ENCODE measurements at regions not wholly inside any gene's neighbourhood (a gene's known extent, or its start where the extent isn't known, plus 50 kb on each side); places are given as distances from the start of the nearest gene placed in this dataset.

DNA sequence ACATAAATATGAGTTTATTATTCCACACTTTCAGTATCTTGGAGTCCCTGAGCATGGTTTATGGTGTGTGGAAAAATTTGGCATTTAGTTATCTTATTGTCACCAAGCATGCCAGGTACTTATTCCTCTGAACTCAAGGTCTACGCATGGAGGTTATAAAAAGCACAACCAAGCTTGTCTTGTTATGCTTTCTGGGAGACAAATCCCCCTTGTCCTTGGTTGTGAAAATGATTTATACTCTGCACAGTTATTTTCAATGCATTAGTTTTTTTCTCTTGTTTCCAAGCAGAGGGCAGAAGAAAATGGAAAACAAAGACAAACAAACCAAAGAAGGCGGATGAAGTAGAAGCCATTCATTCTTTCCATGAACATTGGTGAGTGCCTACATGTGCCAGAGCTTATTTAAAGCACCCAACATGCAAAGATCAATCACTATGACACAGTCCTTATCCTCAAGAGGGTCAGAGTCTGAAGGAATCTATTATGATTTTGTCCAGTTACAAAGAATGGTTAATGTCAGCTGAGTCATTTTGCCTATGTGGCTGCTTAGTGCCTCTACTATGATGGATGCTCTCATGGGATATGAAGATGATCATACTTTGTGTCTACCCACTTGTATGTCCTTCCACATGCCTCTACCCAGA lies 323.1 kb downstream of the TENT4A start:
- FAIRE-seq = no peak
- TF ChIP-seq, protein P1, sequence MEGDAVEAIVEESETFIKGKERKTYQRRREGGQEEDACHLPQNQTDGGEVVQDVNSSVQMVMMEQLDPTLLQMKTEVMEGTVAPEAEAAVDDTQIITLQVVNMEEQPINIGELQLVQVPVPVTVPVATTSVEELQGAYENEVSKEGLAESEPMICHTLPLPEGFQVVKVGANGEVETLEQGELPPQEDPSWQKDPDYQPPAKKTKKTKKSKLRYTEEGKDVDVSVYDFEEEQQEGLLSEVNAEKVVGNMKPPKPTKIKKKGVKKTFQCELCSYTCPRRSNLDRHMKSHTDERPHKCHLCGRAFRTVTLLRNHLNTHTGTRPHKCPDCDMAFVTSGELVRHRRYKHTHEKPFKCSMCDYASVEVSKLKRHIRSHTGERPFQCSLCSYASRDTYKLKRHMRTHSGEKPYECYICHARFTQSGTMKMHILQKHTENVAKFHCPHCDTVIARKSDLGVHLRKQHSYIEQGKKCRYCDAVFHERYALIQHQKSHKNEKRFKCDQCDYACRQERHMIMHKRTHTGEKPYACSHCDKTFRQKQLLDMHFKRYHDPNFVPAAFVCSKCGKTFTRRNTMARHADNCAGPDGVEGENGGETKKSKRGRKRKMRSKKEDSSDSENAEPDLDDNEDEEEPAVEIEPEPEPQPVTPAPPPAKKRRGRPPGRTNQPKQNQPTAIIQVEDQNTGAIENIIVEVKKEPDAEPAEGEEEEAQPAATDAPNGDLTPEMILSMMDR (IDR thresholded peaks at IDR 0.05; ENCODE audit: insufficient read depth, missing control alignments) = no peak

DNA sequence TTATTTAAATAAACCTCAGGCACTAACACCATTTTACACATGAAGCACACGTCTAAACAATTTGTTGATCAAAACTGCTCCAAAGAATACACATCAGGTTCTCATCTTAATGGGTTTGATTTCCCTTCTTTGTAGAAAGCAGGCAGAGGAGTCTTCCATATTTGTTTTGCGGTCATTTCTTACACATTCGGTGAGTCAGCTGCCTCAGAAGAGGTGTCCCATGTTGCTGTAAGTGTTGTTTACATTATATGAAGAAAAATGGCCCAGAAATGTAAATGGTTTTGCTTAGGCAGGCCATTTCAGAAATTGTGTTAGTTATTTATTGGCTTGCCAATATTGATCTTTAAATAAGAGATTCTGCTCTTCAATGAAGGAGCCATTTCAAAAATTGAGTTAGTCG lies 325.8 kb downstream of the TENT4A start:
- TF ChIP-seq, protein P1 (IDR thresholded peaks at IDR 0.05; ENCODE audit: insufficient read depth, missing control alignments) = no peak
- FAIRE-seq = no peak

More for the DNA sequence above, 323.1 kb downstream of the TENT4A start:
- no peak for DNase-seq (ENCODE audit: insufficient read length, low spot score)

DNA sequence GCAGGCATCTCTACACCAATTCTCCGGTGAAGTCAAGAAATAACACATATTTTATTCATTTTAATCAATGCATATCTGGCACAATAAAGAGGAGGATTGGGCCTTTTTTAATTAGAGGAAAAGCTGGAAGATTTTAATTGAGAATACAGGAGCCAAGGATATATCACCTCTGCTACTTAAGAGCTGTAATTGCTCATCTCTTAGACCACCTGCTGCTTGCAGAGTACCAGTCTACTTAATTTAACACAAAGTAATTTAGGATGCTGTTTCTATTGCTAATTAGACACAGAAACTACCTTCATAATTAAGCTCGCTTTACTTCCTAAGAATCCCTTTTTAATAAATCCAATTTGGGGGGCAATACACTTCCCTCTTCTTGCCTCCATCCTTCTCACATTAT lies 326.9 kb downstream of the TENT4A start:
- no peak for FAIRE-seq
- TF ChIP-seq, protein P1 (IDR thresholded peaks at IDR 0.05; ENCODE audit: insufficient read depth, missing control alignments) = no peak
- DNase-seq (ENCODE audit: insufficient read length, low spot score) = no peak

More for the DNA sequence above, 325.8 kb downstream of the TENT4A start:
- no peak for DNase-seq (ENCODE audit: insufficient read length, low spot score)

DNA sequence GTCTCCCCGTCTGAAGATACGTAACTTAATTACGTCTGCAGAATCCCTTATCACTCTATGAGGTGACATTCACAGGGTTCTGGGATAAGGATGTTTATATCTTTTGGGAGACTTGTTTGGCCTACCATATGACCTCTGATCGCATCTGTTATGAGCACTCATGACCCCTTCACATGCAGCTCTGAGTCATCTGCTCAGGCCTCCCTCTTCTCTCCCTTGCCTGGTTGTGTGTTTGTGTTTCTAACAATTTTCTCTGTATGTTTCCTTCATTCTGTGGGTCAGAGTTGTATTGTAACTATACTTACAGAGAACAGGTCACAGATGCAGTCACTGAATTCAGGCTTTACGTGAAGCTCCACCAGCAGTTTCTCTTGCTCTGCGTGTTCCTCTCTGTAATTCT lies 330.6 kb downstream of the TENT4A start:
- FAIRE-seq = no peak
- TF ChIP-seq, protein P1 (IDR thresholded peaks at IDR 0.05; ENCODE audit: insufficient read depth, missing control alignments) = no peak
- DNase-seq (ENCODE audit: insufficient read length, low spot score) = no peak

DNA sequence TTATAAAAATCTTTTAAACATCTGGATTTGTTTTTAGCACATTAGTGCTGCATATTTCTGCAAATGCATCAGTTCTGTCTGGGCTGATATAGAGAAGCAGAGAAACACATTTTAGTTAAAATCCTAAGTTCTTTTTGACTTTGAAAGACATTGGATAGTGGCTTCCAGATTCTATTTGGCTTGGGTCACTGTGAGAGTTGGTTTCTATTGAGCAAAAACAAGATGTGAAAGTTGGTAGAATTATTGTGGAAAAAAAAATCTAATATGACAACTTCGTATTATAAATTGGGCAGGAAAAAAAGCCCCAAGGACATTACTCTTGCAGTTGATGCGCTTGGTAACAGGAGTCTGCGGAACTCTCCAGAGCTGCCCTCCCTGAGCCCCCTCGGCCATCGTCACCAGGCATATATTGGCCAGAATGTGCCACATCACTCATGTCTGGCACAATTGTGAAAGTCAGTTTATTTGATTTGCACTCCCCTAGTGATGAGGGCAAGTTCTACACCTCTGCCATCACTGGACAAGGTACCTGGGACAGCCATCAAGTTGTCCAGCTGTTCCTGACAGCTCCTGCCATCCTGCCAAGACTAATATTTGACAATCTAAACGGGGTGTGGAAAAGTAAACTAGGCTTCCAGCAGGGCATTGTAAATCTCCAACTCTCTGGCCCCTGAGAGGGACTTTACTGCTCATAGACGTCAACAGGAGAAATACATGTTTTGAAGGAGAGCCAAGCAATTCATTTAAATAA lies 334.5 kb downstream of the TENT4A start:
- DNase-seq (ENCODE audit: insufficient read length, low spot score) (no peak), FAIRE-seq (no peak)
- TF ChIP-seq, protein P1 (IDR thresholded peaks at IDR 0.05; ENCODE audit: insufficient read depth, missing control alignments) = no peak

DNA sequence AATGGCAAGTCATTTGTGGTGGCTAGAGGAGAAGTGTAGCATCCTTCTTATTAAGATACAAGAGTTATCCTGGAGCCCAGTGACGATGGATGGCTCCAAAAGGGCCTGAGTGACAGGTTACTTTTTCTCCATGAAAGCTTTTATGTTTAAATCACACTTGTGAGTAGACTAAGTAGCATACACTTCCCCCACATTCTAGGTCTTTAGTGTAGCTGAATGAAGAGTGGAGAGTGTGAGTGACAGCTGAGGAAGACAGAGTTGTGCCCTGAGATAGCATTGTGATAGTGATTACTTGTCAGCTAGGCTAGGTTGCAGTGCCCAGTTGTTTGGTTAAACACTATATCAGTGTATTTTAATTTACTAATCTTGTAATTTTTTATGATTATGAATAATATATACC lies 337.8 kb downstream of the TENT4A start:
- DNase-seq (ENCODE audit: insufficient read length, low spot score) (no peak), FAIRE-seq (no peak)
- TF ChIP-seq, protein P1 (IDR thresholded peaks at IDR 0.05; ENCODE audit: insufficient read depth, missing control alignments) = no peak

DNA sequence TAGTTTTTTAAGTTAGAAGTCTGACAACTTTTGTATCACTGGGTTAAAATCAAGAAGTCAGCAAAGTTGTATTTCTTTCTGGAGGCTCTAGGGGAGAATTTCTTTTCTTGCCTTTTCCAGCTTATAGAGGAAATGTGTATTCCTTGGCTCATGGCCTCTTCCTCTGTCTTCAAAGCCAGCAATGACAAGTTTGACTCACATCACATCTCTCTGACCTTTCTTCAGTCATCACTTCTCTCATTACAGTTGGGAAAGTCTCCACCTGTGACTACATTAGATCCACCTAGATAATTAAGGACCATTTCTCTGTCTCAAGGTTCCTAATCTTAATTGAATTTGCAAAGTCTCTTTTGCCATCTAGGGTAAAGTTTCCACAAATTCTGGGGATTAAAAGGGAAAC lies 339.9 kb downstream of the TENT4A start:
- TF ChIP-seq, protein P1 (IDR thresholded peaks at IDR 0.05; ENCODE audit: insufficient read depth, missing control alignments) = no peak
- DNase-seq (ENCODE audit: insufficient read length, low spot score) (no peak), FAIRE-seq (no peak)

Measured in D721Med (cell line).